Coronary artery (tissue), 2 donors: ENCODE measurements at regions not wholly inside any gene's neighbourhood (a gene's known extent, or its start where the extent isn't known, plus 50 kb on each side); places are given as distances from the start of the nearest gene placed in this dataset.

ENCODE experiments used
- DNase-seq: peaks from one replicate; pipeline ENCODE4 v3.0.0-alpha.2; 2017; ENCODE audit warnings: low spot score
- H3K27ac ChIP-seq, 2 donors: fragments of 200-600 bp; sonication (generic); one replicate each; pipeline ENCODE4 v1.5.1; 2016 to 2019
- H3K4me3 ChIP-seq: fragments of 200-600 bp; sonication (generic); 2 replicates; pipeline ENCODE4 v1.5.1; 2016; ENCODE audit warnings: mild to moderate bottlenecking, moderate library complexity
- CTCF ChIP-seq: fragments of 200-600 bp; sonication (generic); IDR thresholded peaks from one replicate; pipeline ENCODE4 v1.5.1; 2019; ENCODE audit warnings: antibody characterized with exemption

- Histone ChIP-seq H3K27ac (peak overlapping the region; percentile 49 to 92), H3K4me3 (no peak overlapping the region)
- no peak for DNase-seq
- TF ChIP-seq CTCF: no peak
Measured at GRCh38 chr15:62474021-62474770, 309.1 kb upstream of the C2CD4B start.

- Histone ChIP-seq H3K27ac (peak overlapping the region; percentile 13 to 54), H3K4me3 (no peak overlapping the region)
- TF ChIP-seq CTCF: no peak
- DNase-seq: no peak
Measured at GRCh38 chr15:62474771-62475124, 309.7 kb upstream of the C2CD4B start.

GRCh38 chr15:62475591-62475990, 310.5 kb upstream of the C2CD4B start:
- no peak for DNase-seq
- Histone ChIP-seq H3K4me3 (no peak overlapping the region), H3K27ac (peak overlapping the region; percentile 38 to 62)
- TF ChIP-seq CTCF: no peak

- H3K27ac ChIP-seq: peak overlapping the region; percentile 38 to 62
- TF ChIP-seq CTCF: no peak
- no peak for DNase-seq
- H3K4me3 ChIP-seq: no peak overlapping the region
Measured at GRCh38 chr15:62476163-62476562, 311.1 kb upstream of the C2CD4B start.

- Histone ChIP-seq H3K4me3 (no peak overlapping the region), H3K27ac (no peak overlapping the region)
- no peak for TF ChIP-seq CTCF
- no peak for DNase-seq
Measured at GRCh38 chr15:62477929-62478328, 312.8 kb upstream of the C2CD4B start.

GRCh38 chr15:62482785-62483429, 317.8 kb upstream of the C2CD4B start:
- H3K4me3 ChIP-seq: no peak overlapping the region
- no peak for TF ChIP-seq CTCF
- no peak for DNase-seq
- H3K27ac ChIP-seq: no peak overlapping the region

- TF ChIP-seq CTCF: no peak
- Histone ChIP-seq H3K4me3 (no peak overlapping the region), H3K27ac (peak overlapping the region in 1 of 2 donors; percentile 22)
- no peak for DNase-seq
Measured at GRCh38 chr15:62483814-62484213, 318.7 kb upstream of the C2CD4B start.
